WERI-Rb-1 (cell line): ENCODE measurements at regions not wholly inside any gene's neighbourhood (a gene's known extent, or its start where the extent isn't known, plus 50 kb on each side); places are given as distances from the start of the nearest gene placed in this dataset.

Experiments
- DNase-seq: peaks from one replicate; pipeline ENCODE4 v3.0.0-alpha.2; 2020
- H3K27ac ChIP-seq: fragments of 250-450 bp; sonication (Bioruptor Pico); 2 replicates; pipeline ENCODE4 v1.5.1; 2020; ENCODE audit warnings: mild to moderate bottlenecking, moderate library complexity
- H3K27me3 ChIP-seq: fragments of 250-450 bp; sonication (Bioruptor Pico); 2 replicates; pipeline ENCODE4 v1.5.1; 2021; ENCODE audit warnings: mild to moderate bottlenecking, low read depth, moderate library complexity; ENCODE audit not compliant: insufficient read depth, severe bottlenecking
- H3K36me3 ChIP-seq: fragments of 250-450 bp; sonication (Bioruptor Pico); 2 replicates; pipeline ENCODE4 v1.5.1; 2020; ENCODE audit warnings: mild to moderate bottlenecking, moderate library complexity
- H3K4me3 ChIP-seq: 2 replicates; pipeline ENCODE4 v1.5.1; 2011; ENCODE audit warnings: low read depth, mild to moderate bottlenecking, control low read depth, low read length
- H3K9me3 ChIP-seq: fragments of 250-450 bp; sonication (Bioruptor Pico); 2 replicates; pipeline ENCODE4 v1.5.1; 2021; ENCODE audit warnings: mild to moderate bottlenecking, moderate library complexity; ENCODE audit not compliant: severe bottlenecking
- CTCF ChIP-seq: IDR thresholded peaks from 2 replicates; pipeline ENCODE4 v1.5.1; 2011; ENCODE audit warnings: low read depth, mild to moderate bottlenecking, control low read depth, inconsistent platforms, low read length

- no peak overlapping the region for H3K27ac ChIP-seq
- no peaks in the 10 kb centered on the region for H3K36me3 ChIP-seq
- TF ChIP-seq CTCF, result no peak
- H3K9me3 ChIP-seq, result no peaks in the 10 kb centered on the region
- no peak for DNase-seq
- no peak overlapping the region for H3K4me3 ChIP-seq
- no peaks in the 10 kb centered on the region for H3K27me3 ChIP-seq
These were observed 177.0 kb upstream of the TNFAIP3 start for GRCh38 chr6:137690034-137690433.

GRCh38 chr6:137690721-137691120 lies 176.3 kb upstream of the TNFAIP3 start:
- DNase-seq, result no peak
- no peak for TF ChIP-seq CTCF
- no peak overlapping the region for H3K27ac ChIP-seq

GRCh38 chr6:137692308-137692707 lies 174.8 kb upstream of the TNFAIP3 start:
- Histone ChIP-seq H3K27me3 (no peaks in the 10 kb centered on the region), H3K9me3 (no peaks in the 10 kb centered on the region), H3K4me3 (no peak overlapping the region), H3K36me3 (no peaks in the 10 kb centered on the region), H3K27ac (no peak overlapping the region)
- DNase-seq, result no peak
- no peak for TF ChIP-seq CTCF

More at GRCh38 chr6:137690721-137691120, 176.3 kb upstream of the TNFAIP3 start:
- H3K9me3 ChIP-seq, result no peaks in the 10 kb centered on the region
- no peaks in the 10 kb centered on the region for H3K27me3 ChIP-seq
- H3K4me3 ChIP-seq, result no peak overlapping the region
- H3K36me3 ChIP-seq, result no peaks in the 10 kb centered on the region

- no peak for DNase-seq
- no peaks in the 10 kb centered on the region for H3K9me3 ChIP-seq
- H3K27me3 ChIP-seq, result no peaks in the 10 kb centered on the region
- TF ChIP-seq CTCF, result no peak
- H3K36me3 ChIP-seq, result no peaks in the 10 kb centered on the region
- no peak overlapping the region for H3K27ac ChIP-seq
- no peak overlapping the region for H3K4me3 ChIP-seq
These were observed 174.3 kb upstream of the TNFAIP3 start for GRCh38 chr6:137692806-137693205.

- no peaks in the 10 kb centered on the region for H3K9me3 ChIP-seq
- no peak for DNase-seq
- H3K27me3 ChIP-seq, result no peaks in the 10 kb centered on the region
- no peak for TF ChIP-seq CTCF
- no peaks in the 10 kb centered on the region for H3K36me3 ChIP-seq
- H3K27ac ChIP-seq, result no peak overlapping the region
- no peak overlapping the region for H3K4me3 ChIP-seq
These were observed 173.3 kb upstream of the TNFAIP3 start for GRCh38 chr6:137693711-137694110.

GRCh38 chr6:137696765-137697164 lies 170.3 kb upstream of the TNFAIP3 start:
- TF ChIP-seq CTCF, result no peak
- H3K4me3 ChIP-seq, result no peak overlapping the region
- no peaks in the 10 kb centered on the region for H3K36me3 ChIP-seq
- no peak overlapping the region for H3K27ac ChIP-seq
- DNase-seq, result no peak
- no peaks in the 10 kb centered on the region for H3K9me3 ChIP-seq
- peaks cover 5% of the 10 kb centered on the region for H3K27me3 ChIP-seq
